OCI-LY7 (cell line): ENCODE measurements at regions not wholly inside any gene's neighbourhood (a gene's known extent, or its start where the extent isn't known, plus 50 kb on each side); places are given as distances from the start of the nearest gene placed in this dataset.

Experiments
- BruUV-seq: library from RNA; stranded (reverse); fragments of 400-500 nt; replicated peaks from 2 replicates; lab custom pipeline; 2021; lab: Mats Ljungman, UMichigan
- CTCF ChIA-PET: fragments of 300-600 bp; sonication (Branson Sonifier 250); formaldehyde crosslinking; loops from one replicate; lab custom pipeline; 2022; ENCODE audit warnings: antibody characterized with exemption; ENCODE audit not compliant: unreplicated experiment; lab: Charles Lee
- POLR2A ChIA-PET: fragments of 300-600 bp; sonication (Branson Sonifier 250); formaldehyde crosslinking; loops from one replicate; lab custom pipeline; 2022; ENCODE audit warnings: antibody characterized with exemption; lab: Charles Lee
- DNase-seq: peaks from one replicate; pipeline ENCODE4 v3.0.0-alpha.2; 2015; ENCODE audit warnings: low spot score
- H2AFZ ChIP-seq: fragments of 200-600 bp; sonication (generic), shearing (Covaris generic); 2 replicates; pipeline ENCODE4 v1.6.1; 2014; ENCODE audit warnings: mild to moderate bottlenecking, antibody characterized with exemption, low read length, moderate library complexity
- H3K27ac ChIP-seq: fragments of 200-600 bp; sonication (generic); 2 replicates; pipeline ENCODE4 v1.5.1; 2014; ENCODE audit warnings: mixed run types, low read depth, mild to moderate bottlenecking, moderate library complexity, low read length, inconsistent platforms; ENCODE audit not compliant: poor library complexity, severe bottlenecking
- H3K36me3 ChIP-seq: fragments of 200-600 bp; sonication (generic); 2 replicates; pipeline ENCODE4 v1.6.1; 2014; ENCODE audit warnings: mild to moderate bottlenecking, antibody characterized with exemption, low read length, moderate library complexity, mixed read lengths; ENCODE audit not compliant: insufficient read depth
- H3K4me1 ChIP-seq: fragments of 200-600 bp; sonication (generic); 2 replicates; pipeline ENCODE4 v1.5.1; 2014; ENCODE audit warnings: mild to moderate bottlenecking, low read length; ENCODE audit not compliant: insufficient read depth, poor library complexity, severe bottlenecking
- H3K4me2 ChIP-seq: fragments of 200-600 bp; sonication (generic); 2 replicates; pipeline ENCODE4 v1.6.1; 2014; ENCODE audit warnings: mild to moderate bottlenecking, low read length
- H3K4me3 ChIP-seq: fragments of 200-600 bp; sonication (generic); 2 replicates; pipeline ENCODE4 v1.5.1; 2014; ENCODE audit warnings: mild to moderate bottlenecking, low read depth, low read length; ENCODE audit not compliant: poor library complexity, severe bottlenecking
- H3K79me2 ChIP-seq: fragments of 200-600 bp; sonication (generic); 2 replicates; pipeline ENCODE4 v1.6.1; 2016; ENCODE audit warnings: low read depth, mild to moderate bottlenecking, low read length, moderate library complexity, mixed read lengths; ENCODE audit not compliant: insufficient read depth
- H3K9me2 ChIP-seq: fragments of 200-600 bp; sonication (generic); 2 replicates; pipeline ENCODE4 v1.6.1; 2016; ENCODE audit warnings: mild to moderate bottlenecking, low read length, mixed read lengths; ENCODE audit not compliant: insufficient read depth
- H3K9me3 ChIP-seq: fragments of 200-600 bp; sonication (generic); 2 replicates; pipeline ENCODE4 v1.6.1; 2014; ENCODE audit warnings: mild to moderate bottlenecking, mixed run types, low read length, mixed read lengths
- H4K20me1 ChIP-seq: fragments of 200-600 bp; sonication (generic); 2 replicates; pipeline ENCODE4 v1.6.1; 2014; ENCODE audit warnings: mild to moderate bottlenecking, antibody characterized with exemption, low read length, moderate library complexity, mixed read lengths; ENCODE audit not compliant: insufficient read depth
- CTCF ChIP-seq: fragments of 200-600 bp; sonication (generic); conservative IDR thresholded peaks from 2 replicates; pipeline ENCODE4 v1.5.1; 2014; ENCODE audit warnings: mild to moderate bottlenecking, antibody characterized with exemption, low read length, moderate library complexity, mixed read lengths
- EZH2phosphoT487 ChIP-seq: fragments of 200-600 bp; sonication (generic); IDR thresholded peaks from 2 replicates; pipeline ENCODE4 v1.6.1; 2018; ENCODE audit warnings: low read depth, borderline replicate concordance, mild to moderate bottlenecking, mixed run types, antibody characterized with exemption, low read length, moderate library complexity, mixed read lengths
- intact Hi-C: fragments of 100-400 bp; cut with micrococcal nuclease; formaldehyde crosslinking; loops from one replicate; pipeline ENCODE4 v1.10.0; 2022; ENCODE audit not compliant: unreplicated experiment

- peaks cover 63% of the 10 kb centered on the region for H3K4me1 ChIP-seq
- DNase-seq = no peak
- H3K79me2 ChIP-seq = peaks cover 35% of the 10 kb centered on the region; the same call in 1 of the 2 replicates
- H3K9me2 ChIP-seq = no peaks in the 10 kb centered on the region
- H3K36me3 ChIP-seq = peaks cover 8% of the 10 kb centered on the region
- no peak for TF ChIP-seq CTCF
- no peak for TF ChIP-seq EZH2phosphoT487
- no TSS peak for BruUV-seq
- peaks cover 9% of the 10 kb centered on the region; the same call in 1 of the 2 replicates for H3K9me3 ChIP-seq
- H3K4me2 ChIP-seq = peak overlapping the region; percentile 76
- H2AFZ ChIP-seq = peak overlapping the region; percentile 92
- intact Hi-C loops = no loop called here
- peak overlapping the region; percentile 20 for H3K27ac ChIP-seq
- no peaks in the 10 kb centered on the region for H4K20me1 ChIP-seq
- ChIA-PET CTCF (interaction anchor here (0.6 kb wide), 1 partner anchor 1504 kb away, joined by 3 read pairs; no protein-coding TSS in a partner anchor), POLR2A (interaction anchor here (0.5 to 0.9 kb wide), 3 partner anchors 9 to 894 kb away, joined by 3 to 5 read pairs (median 4); no protein-coding TSS in a partner anchor)
- peak overlapping the region; percentile 68 for H3K4me3 ChIP-seq
Observed at GRCh38 chr6:25041485-25042035, 105.8 kb upstream of the RIPOR2 start.

GRCh38 chr6:25042036-25042521 is 106.3 kb upstream of the RIPOR2 start:
- no peaks in the 10 kb centered on the region for H4K20me1 ChIP-seq
- H3K4me2 ChIP-seq = peak overlapping the region; percentile 76
- DNase-seq = peak; percentile 70
- H3K9me3 ChIP-seq = peaks cover 9% of the 10 kb centered on the region; the same call in 1 of the 2 replicates
- H3K79me2 ChIP-seq = peaks cover 35% of the 10 kb centered on the region; the same call in 1 of the 2 replicates
- H3K9me2 ChIP-seq = no peaks in the 10 kb centered on the region
- peak overlapping the region; percentile 68 for H3K4me3 ChIP-seq
- H3K4me1 ChIP-seq = peaks cover 57% of the 10 kb centered on the region
- H3K27ac ChIP-seq = peak overlapping the region; percentile 20
- CTCF ChIA-PET = interaction anchor here (0.6 kb wide), 1 partner anchor 1503 kb away, joined by 3 read pairs; no protein-coding TSS in a partner anchor
- peak overlapping the region; percentile 92 for H2AFZ ChIP-seq
- peaks cover 8% of the 10 kb centered on the region for H3K36me3 ChIP-seq
- intact Hi-C loops = no loop called here
- no TSS peak for BruUV-seq
- TF ChIP-seq EZH2phosphoT487 = no peak
- TF ChIP-seq CTCF = no peak
- POLR2A ChIA-PET = interaction anchor here (0.5 to 0.9 kb wide), 3 partner anchors 9 to 894 kb away, joined by 3 to 5 read pairs (median 4); no protein-coding TSS in a partner anchor

- intact Hi-C loops = no loop called here
- ChIA-PET POLR2A (interaction anchor here (0.7 to 0.8 kb wide), 2 partner anchors 8 to 895 kb away, joined by 3 read pairs; no protein-coding TSS in a partner anchor), CTCF (interaction anchor here (0.8 kb wide), 1 partner anchor 20 kb away, joined by 3 read pairs; no protein-coding TSS in a partner anchor)
- peaks cover 53% of the 10 kb centered on the region for H3K4me1 ChIP-seq
- DNase-seq = peak; percentile 55
- peaks cover 9% of the 10 kb centered on the region; the same call in 1 of the 2 replicates for H3K9me3 ChIP-seq
- H2AFZ ChIP-seq = peak overlapping the region; percentile 92
- H3K4me3 ChIP-seq = peak overlapping the region; percentile 68
- H3K9me2 ChIP-seq = no peaks in the 10 kb centered on the region
- peaks cover 8% of the 10 kb centered on the region for H3K36me3 ChIP-seq
- BruUV-seq = no TSS peak
- peaks cover 35% of the 10 kb centered on the region; the same call in 1 of the 2 replicates for H3K79me2 ChIP-seq
- H3K4me2 ChIP-seq = peak overlapping the region; percentile 76
- no peaks in the 10 kb centered on the region for H4K20me1 ChIP-seq
- H3K27ac ChIP-seq = no peak overlapping the region
- TF ChIP-seq CTCF (peak; percentile 53), EZH2phosphoT487 (no peak)
Observed at GRCh38 chr6:25042536-25042935, 106.8 kb upstream of the RIPOR2 start.
